ENCODE measurements at regions not wholly inside any gene's neighbourhood (a gene's known extent, or its start where the extent isn't known, plus 50 kb on each side); places are given as distances from the start of the nearest gene placed in this dataset.

DNA sequence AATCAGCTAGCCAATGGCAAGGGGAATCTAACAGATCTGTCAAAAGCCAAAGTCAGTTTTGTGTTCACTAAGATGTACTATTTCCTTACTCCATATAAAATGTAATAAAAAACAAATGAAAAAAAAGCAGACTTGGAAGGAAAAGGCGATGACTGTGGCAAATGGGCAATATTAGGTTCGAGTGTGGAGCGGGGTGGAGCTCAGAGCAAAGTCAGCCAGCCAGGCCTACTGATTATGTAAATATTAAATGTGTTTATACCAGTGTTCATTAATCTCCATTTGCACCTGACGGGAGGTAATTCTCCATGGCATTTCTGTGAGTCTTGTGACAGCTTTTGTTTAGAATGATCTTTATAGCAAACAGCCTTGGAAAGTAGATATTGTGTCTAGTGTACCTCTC is 96.2 kb upstream of the KCNMB2 start:
- Histone ChIP-seq H3K4me1 (ENCODE audit: control insufficient read depth in 1 of 2, insufficient read depth in 2 of 2, low read length in 2 of 2) (no peaks in the 10 kb centered on the region), H3K36me3 (ENCODE audit: control insufficient read depth in 1 of 2, insufficient read depth in 2 of 2, low read length in 2 of 2) (no peaks in the 10 kb centered on the region), H3K9ac (ENCODE audit: low read depth in 1 of 2, low read length in 2 of 2) (no peak overlapping the region), H3K9me3 (ENCODE audit: control insufficient read depth in 1 of 2, low read length in 2 of 2) (no peaks in the 10 kb centered on the region), H3K4me3 (ENCODE audit: low read depth in 1 of 2, low read length in 2 of 2) (no peak overlapping the region), H3K27ac (ENCODE audit: low read depth, low read length) (no peak overlapping the region), H3K27me3 (ENCODE audit: control insufficient read depth in 1 of 2, insufficient read depth in 2 of 2, low read length in 2 of 2) (no peaks in the 10 kb centered on the region)

DNA sequence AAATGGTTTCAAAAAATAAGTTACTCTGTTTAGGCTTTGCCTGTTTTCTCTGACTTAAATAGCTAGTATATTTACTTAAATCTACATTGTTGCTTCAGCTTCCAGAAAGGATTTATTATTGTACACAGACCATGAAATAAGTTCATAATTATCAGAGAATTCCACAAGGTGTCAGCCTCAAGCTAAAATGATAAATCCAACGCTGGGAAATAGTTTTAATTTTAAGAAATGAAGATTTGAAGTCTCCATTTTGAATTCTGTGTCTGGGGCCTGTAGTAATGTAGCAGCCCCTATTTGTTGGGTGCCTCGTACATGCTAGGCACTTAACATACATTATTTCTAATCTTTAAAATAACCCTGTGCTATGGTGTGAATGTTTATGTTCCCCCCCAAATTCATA is 92.6 kb upstream of the KCNMB2 start:
- H3K9me3 ChIP-seq (ENCODE audit: control insufficient read depth in 1 of 2, low read length in 2 of 2), result no peaks in the 10 kb centered on the region

DNA sequence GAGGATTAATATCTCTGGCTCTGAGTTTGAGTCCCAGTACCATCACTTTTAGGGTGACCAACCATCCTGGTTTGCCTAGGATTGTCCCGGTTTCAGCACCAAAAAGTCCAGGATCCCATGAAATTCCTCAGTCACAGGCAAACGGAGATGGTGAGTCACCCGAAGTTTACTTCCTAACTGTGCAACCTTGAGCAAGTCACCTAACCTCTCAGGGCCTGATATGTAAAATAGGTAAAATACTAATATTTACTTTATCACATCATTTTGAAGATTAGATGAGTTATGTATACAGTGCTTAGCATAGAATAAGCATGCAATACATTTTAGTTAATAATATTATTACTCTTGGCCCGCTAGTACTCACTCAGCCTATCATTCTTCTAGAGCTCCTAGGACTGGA is 91.1 kb upstream of the KCNMB2 start:
- Histone ChIP-seq H3K36me3 (ENCODE audit: control insufficient read depth in 1 of 2, insufficient read depth in 2 of 2, low read length in 2 of 2) (no peaks in the 10 kb centered on the region), H3K9ac (ENCODE audit: low read depth in 1 of 2, low read length in 2 of 2) (no peak overlapping the region), H3K27ac (ENCODE audit: low read depth, low read length) (no peak overlapping the region), H3K9me3 (ENCODE audit: control insufficient read depth in 1 of 2, low read length in 2 of 2) (no peaks in the 10 kb centered on the region), H3K27me3 (ENCODE audit: control insufficient read depth in 1 of 2, insufficient read depth in 2 of 2, low read length in 2 of 2) (no peaks in the 10 kb centered on the region), H3K4me3 (ENCODE audit: low read depth in 1 of 2, low read length in 2 of 2) (no peak overlapping the region), H3K4me1 (ENCODE audit: control insufficient read depth in 1 of 2, insufficient read depth in 2 of 2, low read length in 2 of 2) (no peaks in the 10 kb centered on the region)

More for the DNA sequence above, 92.6 kb upstream of the KCNMB2 start:
- Histone ChIP-seq H3K9ac (ENCODE audit: low read depth in 1 of 2, low read length in 2 of 2) (no peak overlapping the region), H3K27ac (ENCODE audit: low read depth, low read length) (no peak overlapping the region), H3K27me3 (ENCODE audit: control insufficient read depth in 1 of 2, insufficient read depth in 2 of 2, low read length in 2 of 2) (no peaks in the 10 kb centered on the region), H3K4me3 (ENCODE audit: low read depth in 1 of 2, low read length in 2 of 2) (no peak overlapping the region), H3K36me3 (ENCODE audit: control insufficient read depth in 1 of 2, insufficient read depth in 2 of 2, low read length in 2 of 2) (no peaks in the 10 kb centered on the region), H3K4me1 (ENCODE audit: control insufficient read depth in 1 of 2, insufficient read depth in 2 of 2, low read length in 2 of 2) (no peaks in the 10 kb centered on the region)

DNA sequence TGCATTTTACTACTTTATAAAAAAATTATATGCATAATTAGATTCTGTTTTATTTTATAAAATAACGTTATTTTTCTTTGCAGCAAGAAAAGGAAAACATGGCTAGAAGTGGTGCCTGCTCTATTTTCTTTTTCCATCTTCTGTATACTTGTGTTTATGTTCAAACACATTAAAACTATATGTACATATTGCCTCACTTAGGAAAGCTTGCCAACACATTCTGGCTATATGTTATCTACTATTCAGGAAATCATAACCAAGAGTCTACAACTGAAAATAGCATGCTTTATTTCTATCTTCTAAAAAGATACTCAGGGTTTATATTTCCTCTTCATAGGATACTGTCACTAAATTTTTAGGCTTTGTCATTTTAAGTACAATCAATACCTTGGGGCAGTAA is 90.2 kb upstream of the KCNMB2 start:
- Histone ChIP-seq H3K9me3 (ENCODE audit: control insufficient read depth in 1 of 2, low read length in 2 of 2) (no peaks in the 10 kb centered on the region), H3K27ac (ENCODE audit: low read depth, low read length) (no peak overlapping the region), H3K36me3 (ENCODE audit: control insufficient read depth in 1 of 2, insufficient read depth in 2 of 2, low read length in 2 of 2) (no peaks in the 10 kb centered on the region), H3K4me3 (ENCODE audit: low read depth in 1 of 2, low read length in 2 of 2) (no peak overlapping the region), H3K9ac (ENCODE audit: low read depth in 1 of 2, low read length in 2 of 2) (no peak overlapping the region), H3K4me1 (ENCODE audit: control insufficient read depth in 1 of 2, insufficient read depth in 2 of 2, low read length in 2 of 2) (no peaks in the 10 kb centered on the region), H3K27me3 (ENCODE audit: control insufficient read depth in 1 of 2, insufficient read depth in 2 of 2, low read length in 2 of 2) (no peaks in the 10 kb centered on the region)

DNA sequence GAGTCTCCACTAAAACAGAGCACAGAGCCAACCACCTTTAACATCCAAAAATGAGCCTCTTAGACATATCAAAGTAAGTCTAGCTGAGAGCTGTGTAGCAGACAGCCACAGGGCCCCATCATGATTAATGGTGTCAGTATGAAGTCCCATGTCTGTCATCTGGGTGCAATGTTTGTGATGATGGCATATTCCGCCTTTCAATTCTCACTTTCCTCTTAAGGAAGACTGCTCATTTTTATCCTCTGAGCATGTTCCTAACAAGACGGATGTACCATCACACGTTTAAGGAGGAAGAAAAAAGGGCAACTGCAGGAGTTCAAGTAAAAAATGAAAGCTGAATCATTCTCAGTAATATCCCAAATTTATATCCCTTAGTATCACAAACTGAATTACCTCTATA is 85.8 kb upstream of the KCNMB2 start:
- H3K9me3 ChIP-seq (ENCODE audit: control insufficient read depth in 1 of 2, low read length in 2 of 2), result no peaks in the 10 kb centered on the region
- H3K27me3 ChIP-seq (ENCODE audit: control insufficient read depth in 1 of 2, insufficient read depth in 2 of 2, low read length in 2 of 2), result no peaks in the 10 kb centered on the region
- no peak overlapping the region for H3K4me3 ChIP-seq (ENCODE audit: low read depth in 1 of 2, low read length in 2 of 2)
- H3K36me3 ChIP-seq (ENCODE audit: control insufficient read depth in 1 of 2, insufficient read depth in 2 of 2, low read length in 2 of 2), result no peaks in the 10 kb centered on the region
- no peak overlapping the region for H3K27ac ChIP-seq (ENCODE audit: low read depth, low read length)
- no peaks in the 10 kb centered on the region for H3K4me1 ChIP-seq (ENCODE audit: control insufficient read depth in 1 of 2, insufficient read depth in 2 of 2, low read length in 2 of 2)
- H3K9ac ChIP-seq (ENCODE audit: low read depth in 1 of 2, low read length in 2 of 2), result no peak overlapping the region

DNA sequence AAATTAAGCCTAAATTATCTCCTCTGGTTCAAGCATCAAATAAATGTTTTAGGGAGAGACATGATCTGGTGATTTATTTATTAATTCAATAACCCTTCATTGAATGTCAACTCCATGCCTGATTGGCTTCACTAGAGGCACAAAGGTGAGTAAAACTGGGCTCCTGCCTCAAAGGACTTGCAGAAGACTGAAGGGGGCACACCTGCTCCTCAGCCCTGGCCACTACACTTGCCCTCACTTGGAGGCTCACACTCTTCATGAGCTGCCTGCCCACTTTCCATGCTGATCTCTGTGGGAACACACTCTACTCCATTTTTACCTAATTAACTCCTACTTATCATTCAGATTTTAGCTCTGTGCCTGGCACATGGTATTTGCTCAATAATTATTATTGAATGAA is 84.4 kb upstream of the KCNMB2 start:
- H3K36me3 ChIP-seq (ENCODE audit: control insufficient read depth in 1 of 2, insufficient read depth in 2 of 2, low read length in 2 of 2), result no peaks in the 10 kb centered on the region
- H3K9ac ChIP-seq (ENCODE audit: low read depth in 1 of 2, low read length in 2 of 2), result no peak overlapping the region
- H3K4me1 ChIP-seq (ENCODE audit: control insufficient read depth in 1 of 2, insufficient read depth in 2 of 2, low read length in 2 of 2), result no peaks in the 10 kb centered on the region
- H3K27ac ChIP-seq (ENCODE audit: low read depth, low read length), result no peak overlapping the region
- H3K27me3 ChIP-seq (ENCODE audit: control insufficient read depth in 1 of 2, insufficient read depth in 2 of 2, low read length in 2 of 2), result no peaks in the 10 kb centered on the region
- no peaks in the 10 kb centered on the region for H3K9me3 ChIP-seq (ENCODE audit: control insufficient read depth in 1 of 2, low read length in 2 of 2)
- H3K4me3 ChIP-seq (ENCODE audit: low read depth in 1 of 2, low read length in 2 of 2), result no peak overlapping the region

DNA sequence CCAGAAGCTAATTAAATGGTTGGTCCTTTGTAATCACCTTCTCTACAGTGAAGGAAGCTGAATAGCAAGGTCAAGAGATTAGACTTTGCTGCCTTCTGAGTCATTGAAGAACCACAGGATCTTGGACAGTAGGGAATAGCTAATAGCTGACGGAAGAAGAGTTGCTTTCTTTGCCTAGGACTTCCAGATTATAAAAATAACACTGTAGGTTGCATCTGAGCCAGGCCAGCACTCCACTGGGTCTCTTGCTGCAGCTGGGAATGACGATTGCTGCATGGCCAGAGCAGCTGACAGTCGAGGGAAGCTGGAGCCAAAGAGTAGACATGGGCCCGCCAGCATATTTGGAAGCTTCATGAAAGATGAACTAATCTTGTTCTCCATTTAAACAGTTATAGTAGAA is 81.5 kb upstream of the KCNMB2 start:
- no peaks in the 10 kb centered on the region for H3K27me3 ChIP-seq (ENCODE audit: control insufficient read depth in 1 of 2, insufficient read depth in 2 of 2, low read length in 2 of 2)
- no peak overlapping the region for H3K4me3 ChIP-seq (ENCODE audit: low read depth in 1 of 2, low read length in 2 of 2)
- H3K4me1 ChIP-seq (ENCODE audit: control insufficient read depth in 1 of 2, insufficient read depth in 2 of 2, low read length in 2 of 2), result no peaks in the 10 kb centered on the region
- H3K36me3 ChIP-seq (ENCODE audit: control insufficient read depth in 1 of 2, insufficient read depth in 2 of 2, low read length in 2 of 2), result no peaks in the 10 kb centered on the region
- no peak overlapping the region for H3K27ac ChIP-seq (ENCODE audit: low read depth, low read length)
- no peak overlapping the region for H3K9ac ChIP-seq (ENCODE audit: low read depth in 1 of 2, low read length in 2 of 2)
- H3K9me3 ChIP-seq (ENCODE audit: control insufficient read depth in 1 of 2, low read length in 2 of 2), result no peaks in the 10 kb centered on the region

DNA sequence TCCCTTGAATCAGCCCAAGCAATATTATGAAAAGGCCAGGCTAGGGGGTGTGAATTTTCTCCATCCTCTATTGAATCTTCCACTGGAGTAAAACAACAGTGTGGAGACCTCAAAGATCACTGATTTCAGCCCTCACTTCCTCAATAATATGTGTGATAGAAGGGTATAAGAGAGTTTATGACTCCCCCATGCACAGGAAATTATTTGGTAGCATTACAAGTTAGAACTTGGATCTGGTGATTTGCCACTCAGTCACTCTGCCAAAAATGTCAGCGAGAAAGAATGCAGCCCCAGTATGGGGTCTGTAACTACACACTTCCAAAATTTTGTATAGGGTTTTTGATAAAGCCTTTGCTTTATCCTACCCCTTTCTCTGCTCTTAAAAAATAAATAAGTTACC is 81.0 kb upstream of the KCNMB2 start:
- no peak overlapping the region for H3K4me3 ChIP-seq (ENCODE audit: low read depth in 1 of 2, low read length in 2 of 2)
- H3K4me1 ChIP-seq (ENCODE audit: control insufficient read depth in 1 of 2, insufficient read depth in 2 of 2, low read length in 2 of 2), result no peaks in the 10 kb centered on the region
- no peaks in the 10 kb centered on the region for H3K9me3 ChIP-seq (ENCODE audit: control insufficient read depth in 1 of 2, low read length in 2 of 2)
- no peak overlapping the region for H3K27ac ChIP-seq (ENCODE audit: low read depth, low read length)
- H3K27me3 ChIP-seq (ENCODE audit: control insufficient read depth in 1 of 2, insufficient read depth in 2 of 2, low read length in 2 of 2), result no peaks in the 10 kb centered on the region
- H3K9ac ChIP-seq (ENCODE audit: low read depth in 1 of 2, low read length in 2 of 2), result no peak overlapping the region
- no peaks in the 10 kb centered on the region for H3K36me3 ChIP-seq (ENCODE audit: control insufficient read depth in 1 of 2, insufficient read depth in 2 of 2, low read length in 2 of 2)

DNA sequence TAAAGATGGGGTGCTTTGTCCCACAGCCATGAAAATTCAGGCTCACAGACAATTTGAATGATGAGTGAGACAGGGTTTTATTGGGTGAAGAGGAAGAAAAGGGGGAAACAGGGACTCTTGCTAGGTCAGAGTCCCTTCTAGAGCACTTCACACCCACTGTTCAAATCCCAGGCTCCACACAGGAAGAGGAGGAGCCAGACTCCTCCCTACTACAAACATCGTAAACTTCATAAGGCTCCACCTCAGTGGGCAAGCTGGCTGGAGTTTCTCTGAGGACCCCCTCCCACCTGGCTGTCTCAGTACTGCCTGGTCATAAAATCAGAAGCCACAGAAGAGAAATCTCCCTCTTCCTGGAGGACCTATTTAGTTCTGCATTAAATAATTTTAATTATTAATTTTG is 80.3 kb upstream of the KCNMB2 start:
- no peaks in the 10 kb centered on the region for H3K9me3 ChIP-seq (ENCODE audit: control insufficient read depth in 1 of 2, low read length in 2 of 2)
- H3K9ac ChIP-seq (ENCODE audit: low read depth in 1 of 2, low read length in 2 of 2), result no peak overlapping the region
- no peaks in the 10 kb centered on the region for H3K4me1 ChIP-seq (ENCODE audit: control insufficient read depth in 1 of 2, insufficient read depth in 2 of 2, low read length in 2 of 2)
- no peaks in the 10 kb centered on the region for H3K36me3 ChIP-seq (ENCODE audit: control insufficient read depth in 1 of 2, insufficient read depth in 2 of 2, low read length in 2 of 2)
- H3K27ac ChIP-seq (ENCODE audit: low read depth, low read length), result no peak overlapping the region
- no peak overlapping the region for H3K4me3 ChIP-seq (ENCODE audit: low read depth in 1 of 2, low read length in 2 of 2)
- no peaks in the 10 kb centered on the region for H3K27me3 ChIP-seq (ENCODE audit: control insufficient read depth in 1 of 2, insufficient read depth in 2 of 2, low read length in 2 of 2)

DNA sequence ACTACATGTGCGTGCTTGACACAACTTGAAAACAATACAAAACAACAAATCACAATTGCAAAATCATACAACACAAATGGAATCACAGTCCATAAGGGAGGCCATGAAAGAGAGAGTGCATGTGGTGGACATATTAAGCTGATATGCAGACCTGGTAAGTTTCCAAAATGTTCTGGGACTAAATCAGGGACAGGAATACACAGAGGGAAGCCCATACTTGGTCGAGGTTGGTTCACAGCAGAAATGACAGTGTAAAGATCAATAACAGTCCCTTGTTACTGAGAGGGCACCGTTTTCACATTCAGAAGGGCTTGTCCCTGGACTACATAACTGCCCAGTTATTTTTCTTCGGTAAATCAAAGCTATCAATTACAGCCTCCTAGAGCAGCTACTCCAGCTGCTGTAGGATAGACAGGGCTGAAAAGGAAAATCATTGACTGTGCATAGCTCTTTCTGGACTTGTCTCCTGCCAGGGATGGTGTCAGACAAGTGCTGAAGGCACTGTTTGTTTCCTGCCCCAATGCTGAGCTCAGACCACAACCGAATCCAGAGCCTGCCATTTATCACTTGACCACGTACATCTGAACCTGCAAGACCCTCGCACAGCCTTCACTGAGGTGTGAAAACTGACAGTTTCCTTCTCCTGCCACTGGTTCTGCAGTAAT is 79.5 kb upstream of the KCNMB2 start:
- H3K36me3 ChIP-seq (ENCODE audit: control insufficient read depth in 1 of 2, insufficient read depth in 2 of 2, low read length in 2 of 2), result no peaks in the 10 kb centered on the region
- no peak overlapping the region for H3K9ac ChIP-seq (ENCODE audit: low read depth in 1 of 2, low read length in 2 of 2)
- no peak overlapping the region for H3K4me3 ChIP-seq (ENCODE audit: low read depth in 1 of 2, low read length in 2 of 2)
- H3K27ac ChIP-seq (ENCODE audit: low read depth, low read length), result no peak overlapping the region
- H3K9me3 ChIP-seq (ENCODE audit: control insufficient read depth in 1 of 2, low read length in 2 of 2), result no peaks in the 10 kb centered on the region
- no peaks in the 10 kb centered on the region for H3K27me3 ChIP-seq (ENCODE audit: control insufficient read depth in 1 of 2, insufficient read depth in 2 of 2, low read length in 2 of 2)
- no peaks in the 10 kb centered on the region for H3K4me1 ChIP-seq (ENCODE audit: control insufficient read depth in 1 of 2, insufficient read depth in 2 of 2, low read length in 2 of 2)

DNA sequence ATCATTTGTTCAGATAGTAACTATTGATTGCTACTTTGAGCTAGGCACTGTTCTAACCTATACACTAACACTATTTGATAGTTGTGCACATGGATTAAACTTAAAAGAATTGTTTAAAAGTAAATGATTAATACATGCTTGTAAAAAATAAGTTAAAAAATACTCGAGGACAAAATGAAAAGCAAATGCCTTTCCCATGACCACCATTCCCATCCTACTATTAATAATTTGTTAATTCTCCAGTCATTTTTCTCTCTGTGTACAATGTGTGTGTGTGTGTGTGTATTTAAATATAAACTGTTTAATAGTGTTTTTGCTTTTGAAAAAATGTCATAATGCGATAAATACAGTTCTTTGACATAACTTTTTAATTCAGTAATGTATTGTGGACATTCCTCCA is 78.7 kb upstream of the KCNMB2 start:
- no peaks in the 10 kb centered on the region for H3K36me3 ChIP-seq (ENCODE audit: control insufficient read depth in 1 of 2, insufficient read depth in 2 of 2, low read length in 2 of 2)
- H3K4me3 ChIP-seq (ENCODE audit: low read depth in 1 of 2, low read length in 2 of 2), result no peak overlapping the region
- H3K9me3 ChIP-seq (ENCODE audit: control insufficient read depth in 1 of 2, low read length in 2 of 2), result no peaks in the 10 kb centered on the region
- H3K27ac ChIP-seq (ENCODE audit: low read depth, low read length), result no peak overlapping the region
- H3K27me3 ChIP-seq (ENCODE audit: control insufficient read depth in 1 of 2, insufficient read depth in 2 of 2, low read length in 2 of 2), result no peaks in the 10 kb centered on the region
- H3K9ac ChIP-seq (ENCODE audit: low read depth in 1 of 2, low read length in 2 of 2), result no peak overlapping the region
- H3K4me1 ChIP-seq (ENCODE audit: control insufficient read depth in 1 of 2, insufficient read depth in 2 of 2, low read length in 2 of 2), result no peaks in the 10 kb centered on the region

Measured in duodenal mucosa (tissue), 2 donors.